ENCODE measurements at regions not wholly inside any gene's neighbourhood (a gene's known extent, or its start where the extent isn't known, plus 50 kb on each side); places are given as distances from the start of the nearest gene placed in this dataset.

DNA sequence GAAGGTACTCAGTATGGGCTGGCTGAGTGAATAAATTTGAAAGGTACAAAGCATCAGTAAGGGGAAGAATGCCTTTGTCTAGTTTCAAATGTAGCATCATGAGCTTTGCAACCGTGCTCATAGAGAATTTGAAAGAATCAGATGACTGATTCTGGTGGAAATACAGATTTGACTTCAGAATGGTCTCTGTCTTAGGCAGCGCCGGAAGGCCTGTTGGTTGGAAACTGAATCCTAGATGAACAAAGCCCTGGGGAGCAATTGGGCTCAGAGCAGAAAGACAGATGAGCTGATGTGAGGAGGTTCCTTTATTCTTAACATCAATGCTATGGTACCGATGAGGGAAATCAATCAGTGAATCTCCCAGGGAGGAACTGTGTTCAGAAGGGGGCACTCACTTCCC, 137.3 kb downstream of the SNAPC1 start:
- intact Hi-C loops (cut with micrococcal nuclease), result no loop called here
- H3K9me3 Mint-ChIP-seq, result no peaks in the 10 kb centered on the region

DNA sequence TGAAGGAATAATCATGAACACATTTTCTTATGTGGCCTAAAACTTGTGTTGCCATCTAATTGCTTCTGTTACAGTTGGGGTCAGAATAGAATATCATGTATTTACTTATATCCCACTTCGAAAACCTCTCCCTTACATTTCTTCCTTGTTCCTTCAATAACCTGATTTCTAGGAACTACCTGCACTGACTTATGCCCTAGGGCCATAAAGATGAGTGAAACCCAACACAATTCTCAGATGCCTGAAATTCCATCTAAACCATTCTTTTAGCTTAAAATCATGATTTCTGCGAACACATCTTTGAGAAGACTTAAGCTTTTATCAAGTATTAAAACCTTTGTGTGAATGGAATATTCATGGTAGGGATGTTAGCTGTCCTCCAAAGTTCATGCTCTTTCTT, 142.7 kb downstream of the SNAPC1 start:
- DNase-seq (ENCODE audit: low spot score), result no peak
- Mint-ChIP-seq H3K4me3 (ENCODE audit: low read depth) (no peak overlapping the region), H3K9me3 (no peaks in the 10 kb centered on the region), H3K27ac (no peak overlapping the region), H3K4me1 (ENCODE audit: low read depth) (no peaks in the 10 kb centered on the region), H3K27me3 (ENCODE audit: low read depth) (peaks cover 7% of the 10 kb centered on the region), H3K36me3 (ENCODE audit: low read depth) (no peaks in the 10 kb centered on the region)
- intact Hi-C loops (cut with micrococcal nuclease), result no loop called here

More for the DNA sequence above, 137.3 kb downstream of the SNAPC1 start:
- no peaks in the 10 kb centered on the region for H3K36me3 Mint-ChIP-seq (ENCODE audit: low read depth)
- DNase-seq (ENCODE audit: low spot score), result no peak
- no peak overlapping the region for H3K4me3 Mint-ChIP-seq (ENCODE audit: low read depth)
- peaks cover 21% of the 10 kb centered on the region for H3K27me3 Mint-ChIP-seq (ENCODE audit: low read depth)
- H3K4me1 Mint-ChIP-seq (ENCODE audit: low read depth), result no peaks in the 10 kb centered on the region
- H3K27ac Mint-ChIP-seq, result no peak overlapping the region

DNA sequence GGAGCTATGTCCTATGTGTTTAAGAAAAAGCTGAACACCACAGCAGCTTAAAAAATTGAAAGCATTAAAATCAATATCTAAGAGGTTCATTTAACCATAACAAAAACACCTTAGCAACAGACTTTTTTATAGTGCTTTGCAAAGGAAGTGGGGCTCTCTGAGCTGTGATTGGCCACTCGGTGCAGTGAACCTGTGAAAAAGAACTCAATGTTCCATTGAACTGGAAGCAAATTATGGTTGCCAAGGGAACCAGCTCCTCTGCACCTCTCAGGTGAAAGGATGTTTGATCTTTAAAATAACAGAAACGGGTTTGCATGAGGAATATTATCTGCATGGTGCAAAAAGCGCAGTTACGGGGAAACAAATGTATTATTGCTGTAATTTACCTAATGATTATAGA, 149.4 kb downstream of the SNAPC1 start:
- Mint-ChIP-seq H3K4me1 (ENCODE audit: low read depth) (no peaks in the 10 kb centered on the region), H3K27me3 (ENCODE audit: low read depth) (peaks cover 28% of the 10 kb centered on the region)

DNA sequence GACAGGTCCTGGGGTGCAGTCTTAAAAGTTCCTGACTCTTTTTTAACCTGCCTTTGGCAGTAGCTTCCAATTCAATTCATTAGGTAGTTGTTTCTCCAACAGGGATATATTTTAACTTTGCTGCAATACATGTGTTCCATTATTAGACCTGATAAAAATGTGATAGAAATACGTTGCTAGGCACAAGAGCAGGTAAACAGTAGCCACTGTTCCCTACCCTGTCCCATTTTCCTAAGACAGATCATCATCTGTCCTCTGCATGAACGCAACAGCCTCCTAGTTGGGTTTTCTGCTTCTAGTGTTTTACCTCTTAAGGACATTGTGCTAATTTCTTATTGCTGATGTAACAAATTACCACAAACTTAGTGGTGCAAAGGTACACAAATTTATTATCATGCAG, 156.8 kb downstream of the SNAPC1 start:
- H3K9me3 Mint-ChIP-seq, result no peaks in the 10 kb centered on the region
- H3K36me3 Mint-ChIP-seq (ENCODE audit: low read depth), result no peaks in the 10 kb centered on the region
- no peak overlapping the region for H3K27ac Mint-ChIP-seq
- DNase-seq (ENCODE audit: low spot score), result no peak
- intact Hi-C loops (cut with micrococcal nuclease), result no loop called here
- H3K4me1 Mint-ChIP-seq (ENCODE audit: low read depth), result no peaks in the 10 kb centered on the region
- H3K27me3 Mint-ChIP-seq (ENCODE audit: low read depth), result peaks cover 47% of the 10 kb centered on the region
- no peak overlapping the region for H3K4me3 Mint-ChIP-seq (ENCODE audit: low read depth)

More for the DNA sequence above, 149.4 kb downstream of the SNAPC1 start:
- Mint-ChIP-seq H3K4me3 (ENCODE audit: low read depth) (no peak overlapping the region), H3K27ac (no peak overlapping the region), H3K36me3 (ENCODE audit: low read depth) (no peaks in the 10 kb centered on the region), H3K9me3 (no peaks in the 10 kb centered on the region)
- DNase-seq (ENCODE audit: low spot score), result no peak
- intact Hi-C loops (cut with micrococcal nuclease), result no loop called here

DNA sequence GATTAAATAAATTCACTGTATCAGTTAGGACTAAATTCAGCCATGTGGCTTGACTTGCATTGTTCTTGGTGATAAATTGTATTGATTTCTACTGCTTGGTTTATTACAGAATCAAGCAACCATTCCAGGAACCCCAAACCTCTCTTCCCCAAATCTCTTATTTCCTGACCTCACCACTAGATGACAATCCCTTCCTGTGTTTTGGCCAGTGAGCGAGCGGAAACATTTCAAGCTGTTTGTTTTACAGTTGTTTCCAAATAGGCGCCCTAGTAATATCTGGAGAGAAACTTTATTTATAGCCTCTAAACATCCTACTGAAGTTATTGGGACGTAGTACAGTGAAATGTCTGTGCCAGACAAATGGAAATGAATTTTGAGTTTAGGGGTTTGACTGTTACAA, 161.1 kb downstream of the SNAPC1 start:
- H3K9me3 Mint-ChIP-seq, result no peaks in the 10 kb centered on the region
- no peaks in the 10 kb centered on the region for H3K36me3 Mint-ChIP-seq (ENCODE audit: low read depth)
- no peaks in the 10 kb centered on the region for H3K4me1 Mint-ChIP-seq (ENCODE audit: low read depth)
- intact Hi-C loops (cut with micrococcal nuclease), result loop anchor here (10.0 kb wide), 1 partner anchor 201 kb away; no protein-coding TSS in a partner anchor
- no peak overlapping the region for H3K27ac Mint-ChIP-seq
- no peak overlapping the region for H3K4me3 Mint-ChIP-seq (ENCODE audit: low read depth)
- no peak for DNase-seq (ENCODE audit: low spot score)
- peaks cover 45% of the 10 kb centered on the region for H3K27me3 Mint-ChIP-seq (ENCODE audit: low read depth)

DNA sequence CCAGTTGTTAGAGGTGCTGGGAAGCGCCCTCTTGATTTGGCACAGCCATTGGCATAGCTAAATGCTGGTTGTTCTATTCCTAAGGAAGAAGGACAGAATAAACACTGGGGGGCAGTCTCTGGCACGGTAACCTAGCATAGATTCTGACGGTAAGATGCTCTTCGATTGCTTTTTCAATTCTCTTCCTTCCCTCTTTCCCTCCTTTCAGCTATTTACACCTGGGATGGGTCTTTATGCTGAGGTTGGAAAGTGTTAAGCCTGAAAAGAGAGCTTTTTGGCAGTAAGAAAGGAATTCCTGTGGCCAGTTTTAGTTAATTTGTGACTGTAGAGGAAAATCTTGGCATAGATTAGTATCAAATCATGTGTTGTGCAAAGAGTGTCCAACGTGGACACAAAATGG, 162.8 kb downstream of the SNAPC1 start:
- Mint-ChIP-seq H3K27ac (no peak overlapping the region), H3K4me3 (ENCODE audit: low read depth) (no peak overlapping the region), H3K36me3 (ENCODE audit: low read depth) (no peaks in the 10 kb centered on the region), H3K9me3 (no peaks in the 10 kb centered on the region), H3K4me1 (ENCODE audit: low read depth) (no peaks in the 10 kb centered on the region), H3K27me3 (ENCODE audit: low read depth) (peaks cover 40% of the 10 kb centered on the region)
- no peak for DNase-seq (ENCODE audit: low spot score)
- intact Hi-C loops (cut with micrococcal nuclease), result loop anchor here (10.0 kb wide), 1 partner anchor 200 kb away; no protein-coding TSS in a partner anchor

DNA sequence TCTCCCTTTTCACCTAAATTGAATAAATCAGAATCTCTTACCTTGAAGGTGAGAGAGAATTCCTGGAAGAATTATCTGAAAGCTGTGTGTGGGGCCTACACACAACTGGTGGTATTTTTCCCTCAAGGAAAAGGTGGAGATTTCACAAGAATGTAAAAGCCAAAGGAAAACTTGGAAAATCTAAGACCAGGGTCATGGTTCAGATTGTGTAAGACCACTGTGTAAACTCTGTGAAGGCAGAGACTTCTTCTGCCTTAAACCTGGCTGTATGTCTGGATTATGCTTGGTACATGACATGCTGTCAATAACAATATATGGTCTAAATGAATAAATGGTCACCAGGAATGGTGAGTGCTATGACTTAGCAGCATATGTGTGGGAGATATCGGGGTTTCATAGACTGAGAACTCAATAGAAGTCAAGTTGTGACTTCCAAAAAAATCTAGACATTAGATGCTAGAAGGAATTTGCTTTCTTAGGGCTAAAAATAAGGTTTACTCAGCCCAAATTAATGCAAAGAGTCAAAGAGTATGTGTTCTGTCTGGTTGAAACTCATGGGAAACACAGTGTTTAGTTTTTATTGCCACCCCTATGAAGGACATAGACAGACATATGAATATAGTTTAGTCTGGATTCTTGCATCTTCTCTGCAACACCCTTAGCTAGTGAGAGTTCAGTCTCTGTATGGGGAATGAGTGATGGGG, 163.7 kb downstream of the SNAPC1 start:
- Mint-ChIP-seq H3K4me3 (ENCODE audit: low read depth) (no peak overlapping the region), H3K36me3 (ENCODE audit: low read depth) (no peaks in the 10 kb centered on the region), H3K9me3 (no peaks in the 10 kb centered on the region), H3K27me3 (ENCODE audit: low read depth) (peaks cover 38% of the 10 kb centered on the region), H3K4me1 (ENCODE audit: low read depth) (no peaks in the 10 kb centered on the region), H3K27ac (no peak overlapping the region)
- intact Hi-C loops (cut with micrococcal nuclease), result loop anchor here (10.0 kb wide), 1 partner anchor 199 kb away; no protein-coding TSS in a partner anchor
- DNase-seq (ENCODE audit: low spot score), result no peak

DNA sequence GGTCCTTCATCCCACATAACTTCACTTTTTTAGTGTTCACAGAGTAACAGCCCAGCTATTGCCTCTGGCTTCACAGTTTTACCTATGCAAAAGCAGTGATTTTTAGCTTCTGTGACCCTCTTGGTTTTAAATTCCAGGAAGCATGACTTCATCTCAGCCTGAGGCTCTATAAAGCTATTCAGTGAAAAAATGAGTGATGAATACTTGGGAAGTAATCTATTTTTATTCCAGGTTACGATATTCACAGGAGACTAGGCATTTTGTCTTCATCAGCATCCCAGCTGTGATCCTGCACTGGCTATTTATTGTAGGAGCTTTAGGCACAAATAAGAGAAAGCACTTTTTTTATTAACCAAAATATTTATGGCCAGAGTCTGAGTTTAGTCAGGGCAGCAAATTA, 164.8 kb downstream of the SNAPC1 start:
- Mint-ChIP-seq H3K9me3 (no peaks in the 10 kb centered on the region), H3K36me3 (ENCODE audit: low read depth) (no peaks in the 10 kb centered on the region), H3K4me3 (ENCODE audit: low read depth) (no peak overlapping the region), H3K27ac (no peak overlapping the region), H3K4me1 (ENCODE audit: low read depth) (no peaks in the 10 kb centered on the region), H3K27me3 (ENCODE audit: low read depth) (peaks cover 36% of the 10 kb centered on the region)
- intact Hi-C loops (cut with micrococcal nuclease), result loop anchor here (10.0 kb wide), 1 partner anchor 198 kb away; no protein-coding TSS in a partner anchor
- no peak for DNase-seq (ENCODE audit: low spot score)

DNA sequence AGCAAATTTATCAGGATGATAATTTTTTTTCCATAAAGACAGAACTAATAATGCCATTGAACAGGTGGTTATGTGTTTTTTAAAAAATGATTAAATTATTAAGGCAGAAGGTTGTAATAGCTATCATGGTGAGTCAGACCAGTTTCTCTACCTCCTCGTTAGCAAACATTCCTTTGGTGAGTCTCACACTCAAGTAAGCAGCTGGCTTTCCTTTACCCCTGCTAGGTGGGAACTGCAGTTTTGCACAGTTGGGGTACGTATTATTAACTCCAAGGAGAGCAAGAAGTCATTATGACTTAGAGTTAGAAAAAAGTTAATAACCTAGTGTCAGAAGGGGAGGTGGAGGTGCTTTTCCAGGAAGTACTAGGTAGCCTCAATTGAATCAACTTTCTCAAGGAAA, 165.3 kb downstream of the SNAPC1 start:
- intact Hi-C loops (cut with micrococcal nuclease), result loop anchor here (10.0 kb wide), 1 partner anchor 197 kb away; no protein-coding TSS in a partner anchor
- no peaks in the 10 kb centered on the region for H3K4me1 Mint-ChIP-seq (ENCODE audit: low read depth)
- H3K36me3 Mint-ChIP-seq (ENCODE audit: low read depth), result no peaks in the 10 kb centered on the region
- peaks cover 35% of the 10 kb centered on the region for H3K27me3 Mint-ChIP-seq (ENCODE audit: low read depth)
- H3K4me3 Mint-ChIP-seq (ENCODE audit: low read depth), result no peak overlapping the region
- no peak for DNase-seq (ENCODE audit: low spot score)
- H3K9me3 Mint-ChIP-seq, result no peaks in the 10 kb centered on the region
- no peak overlapping the region for H3K27ac Mint-ChIP-seq

DNA sequence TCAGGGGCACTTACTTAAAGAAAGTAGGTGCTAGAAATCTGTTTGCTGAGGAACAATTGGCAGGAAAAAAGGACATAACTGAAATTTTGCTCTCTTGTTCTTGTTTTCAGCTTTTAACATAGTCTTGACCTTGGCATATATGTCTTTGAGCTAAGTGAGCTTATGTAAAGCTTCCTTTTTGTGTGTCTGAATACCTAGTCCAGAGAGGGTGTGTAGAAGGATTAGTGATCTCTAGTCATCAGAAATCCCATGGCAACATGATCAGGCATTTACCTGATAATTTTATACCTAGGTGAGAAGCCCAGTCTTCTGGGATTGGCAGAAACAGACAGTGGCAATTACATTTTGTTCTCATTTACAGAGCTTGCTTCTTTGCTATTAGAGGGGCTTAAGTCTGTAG, 166.1 kb downstream of the SNAPC1 start:
- no peaks in the 10 kb centered on the region for H3K36me3 Mint-ChIP-seq (ENCODE audit: low read depth)

DNA sequence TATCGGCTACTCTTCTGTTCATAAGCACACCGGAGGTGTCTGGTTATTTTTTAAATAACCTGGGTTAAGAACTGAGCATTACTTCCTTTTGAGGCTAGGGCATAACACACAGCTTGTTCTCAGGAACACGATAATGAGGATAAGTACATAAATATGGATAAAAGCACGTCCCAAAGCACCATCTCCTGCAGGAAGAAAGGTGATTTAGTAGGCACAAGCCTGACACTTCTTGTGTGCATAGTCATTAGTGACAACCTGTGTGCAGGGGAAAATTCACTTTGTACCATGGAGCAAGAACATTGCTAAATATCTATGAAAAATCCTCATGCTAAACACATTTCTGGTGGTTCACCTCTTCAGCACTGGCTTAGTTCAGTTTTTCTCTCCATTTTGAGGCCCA, 166.5 kb downstream of the SNAPC1 start:
- Mint-ChIP-seq H3K27ac (no peak overlapping the region), H3K27me3 (ENCODE audit: low read depth) (peaks cover 32% of the 10 kb centered on the region), H3K4me3 (ENCODE audit: low read depth) (no peak overlapping the region)

More for the DNA sequence above, 166.1 kb downstream of the SNAPC1 start:
- no peak for DNase-seq (ENCODE audit: low spot score)
- Mint-ChIP-seq H3K9me3 (no peaks in the 10 kb centered on the region), H3K4me3 (ENCODE audit: low read depth) (no peak overlapping the region), H3K4me1 (ENCODE audit: low read depth) (no peaks in the 10 kb centered on the region), H3K27me3 (ENCODE audit: low read depth) (peaks cover 34% of the 10 kb centered on the region), H3K27ac (no peak overlapping the region)
- intact Hi-C loops (cut with micrococcal nuclease), result loop anchor here (10.0 kb wide), 1 partner anchor 197 kb away; no protein-coding TSS in a partner anchor

DNA sequence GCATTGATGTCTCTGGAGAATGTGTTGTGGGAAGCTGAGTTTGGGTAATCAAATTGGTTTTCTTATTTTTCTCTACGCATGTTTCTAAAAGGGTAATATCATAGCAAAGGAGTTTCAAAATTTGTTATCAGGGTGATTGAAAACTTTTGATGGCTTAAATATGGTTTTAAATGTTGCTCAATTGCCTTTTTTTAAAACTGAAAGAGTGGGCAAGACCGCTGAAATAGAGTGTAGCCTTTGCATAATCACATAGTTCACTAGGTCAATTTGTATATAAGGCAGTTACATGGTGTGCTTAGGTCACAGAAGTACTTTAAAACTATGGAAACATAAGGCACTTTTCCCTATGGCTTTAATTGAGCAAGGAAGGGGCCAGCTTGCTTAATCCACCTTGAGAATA, 167.4 kb downstream of the SNAPC1 start:
- H3K27ac Mint-ChIP-seq, result no peak overlapping the region
- no peaks in the 10 kb centered on the region for H3K36me3 Mint-ChIP-seq (ENCODE audit: low read depth)
- H3K27me3 Mint-ChIP-seq (ENCODE audit: low read depth), result peaks cover 26% of the 10 kb centered on the region
- DNase-seq (ENCODE audit: low spot score), result no peak
- no peak overlapping the region for H3K4me3 Mint-ChIP-seq (ENCODE audit: low read depth)
- H3K9me3 Mint-ChIP-seq, result no peaks in the 10 kb centered on the region
- H3K4me1 Mint-ChIP-seq (ENCODE audit: low read depth), result no peaks in the 10 kb centered on the region
- intact Hi-C loops (cut with micrococcal nuclease), result loop anchor here (10.0 kb wide), 1 partner anchor 195 kb away; no protein-coding TSS in a partner anchor

More for the DNA sequence above, 166.5 kb downstream of the SNAPC1 start:
- H3K9me3 Mint-ChIP-seq, result no peaks in the 10 kb centered on the region
- intact Hi-C loops (cut with micrococcal nuclease), result loop anchor here (10.0 kb wide), 1 partner anchor 196 kb away; no protein-coding TSS in a partner anchor
- H3K4me1 Mint-ChIP-seq (ENCODE audit: low read depth), result no peaks in the 10 kb centered on the region
- no peaks in the 10 kb centered on the region for H3K36me3 Mint-ChIP-seq (ENCODE audit: low read depth)
- no peak for DNase-seq (ENCODE audit: low spot score)

DNA sequence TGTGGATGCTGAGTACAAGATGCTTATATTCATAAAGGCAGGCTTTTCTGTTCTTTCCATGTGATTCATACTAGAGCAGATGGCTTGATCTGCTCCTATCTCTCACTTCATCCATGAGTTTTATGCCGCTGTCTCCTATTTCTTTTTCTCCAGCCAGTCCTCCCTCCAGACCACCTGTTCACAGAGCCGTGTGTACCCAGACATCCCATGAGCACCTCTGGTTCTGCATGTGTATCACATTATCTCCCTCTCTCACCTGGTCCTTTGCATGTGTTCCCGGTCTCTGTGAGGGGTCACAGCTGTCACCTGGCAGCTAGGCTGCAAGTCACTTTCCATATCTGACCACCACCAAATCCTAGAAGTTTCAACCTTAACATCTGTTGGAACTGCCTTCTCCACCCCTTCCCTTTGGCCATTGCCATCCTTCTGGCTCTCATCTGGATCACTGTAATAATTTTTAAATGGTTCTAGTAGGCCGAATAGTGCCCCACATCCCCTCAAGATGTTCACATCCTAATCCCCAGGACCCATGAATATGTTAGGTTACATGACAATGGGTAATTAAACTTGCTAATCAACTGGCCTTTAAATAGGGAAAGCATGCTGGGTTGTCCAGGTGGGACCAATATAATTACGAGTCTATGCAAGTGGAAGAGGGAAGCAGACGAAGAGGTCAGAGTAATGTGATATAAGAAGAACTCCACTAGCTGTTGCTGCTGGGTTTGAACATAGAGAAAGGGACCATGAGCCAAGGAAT, 168.1 kb downstream of the SNAPC1 start:
- Mint-ChIP-seq H3K4me3 (ENCODE audit: low read depth) (no peak overlapping the region), H3K27me3 (ENCODE audit: low read depth) (peaks cover 21% of the 10 kb centered on the region), H3K9me3 (no peaks in the 10 kb centered on the region), H3K36me3 (ENCODE audit: low read depth) (no peaks in the 10 kb centered on the region), H3K4me1 (ENCODE audit: low read depth) (no peaks in the 10 kb centered on the region), H3K27ac (no peak overlapping the region)
- intact Hi-C loops (cut with micrococcal nuclease), result no loop called here
- no peak for DNase-seq (ENCODE audit: low spot score)

All from activated T-helper 2 cell treated with anti-CD3 and anti-CD28 coated beads, Interferon-gamma antibody, Interleukin-2, Interleukin-4, amounts not matched to agents 10 μg/mL and 5 μg/mL and 100 μg/mL, durations not matched to agents 14 hours and 24 hours and 36 hours (primary cell).